ENCODE measurements at regions not wholly inside any gene's neighbourhood (a gene's known extent, or its start where the extent isn't known, plus 50 kb on each side); places are given as distances from the start of the nearest gene placed in this dataset.

DNA sequence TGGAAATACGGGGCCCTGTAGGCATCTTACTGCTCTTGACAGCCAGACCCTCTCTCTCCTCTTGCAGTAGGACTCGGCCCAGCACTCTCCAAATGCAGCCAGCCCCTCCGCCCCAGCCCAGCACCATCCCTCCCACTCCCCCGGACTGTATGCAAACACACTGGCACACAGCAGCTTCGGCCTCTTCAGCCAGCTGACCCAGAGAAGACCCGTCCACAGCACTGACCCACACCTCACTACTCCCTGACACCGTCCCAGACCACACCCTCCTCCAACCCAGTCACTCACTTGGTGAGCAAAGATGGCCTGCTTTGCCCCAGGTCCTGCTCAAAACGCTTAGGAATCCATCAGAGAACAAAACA lies 164.6 kb downstream of the IGLL1 start:
- in situ Hi-C loops (cut with HindIII; ENCODE audit: low sequenced_read_pairs) = no loop called here

DNA sequence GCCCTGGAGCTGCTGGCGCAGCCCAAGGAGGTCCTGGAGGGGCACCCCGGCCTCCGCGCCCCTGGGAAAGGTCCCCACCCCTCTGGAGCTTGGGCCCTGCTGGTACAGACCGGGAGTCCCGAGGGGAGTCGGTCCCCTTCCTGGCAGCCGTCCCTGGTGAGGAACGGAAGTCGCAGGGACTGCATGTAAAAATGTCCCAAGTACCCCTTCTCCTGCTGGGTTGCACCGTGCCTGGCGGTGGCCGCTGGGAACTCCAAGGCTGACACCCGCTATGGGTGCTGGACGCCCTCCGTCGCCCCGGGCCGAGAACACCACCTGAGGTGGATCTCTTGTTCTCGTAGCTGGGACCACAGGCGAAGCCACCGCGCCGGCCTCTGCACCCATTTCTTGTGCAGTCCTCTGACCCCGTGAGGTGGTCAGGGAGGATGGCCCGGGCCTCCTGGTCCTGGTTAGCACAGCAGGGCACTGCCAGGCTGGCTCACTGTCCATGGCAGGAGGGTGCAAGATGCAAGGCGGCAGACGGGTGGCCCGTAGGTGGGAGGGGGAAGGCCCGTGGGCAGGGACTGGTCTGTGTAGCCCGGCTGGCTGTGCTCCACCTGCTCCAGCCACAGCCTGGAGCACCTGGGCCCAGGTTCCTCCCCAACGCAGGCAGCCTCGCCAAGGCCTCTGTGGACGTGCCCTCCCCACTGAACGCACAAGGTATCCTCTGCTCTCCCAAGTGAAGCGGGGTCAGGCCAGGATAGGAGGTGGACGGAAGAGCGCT lies 165.2 kb downstream of the IGLL1 start:
- TF ChIP-seq, protein P1, sequence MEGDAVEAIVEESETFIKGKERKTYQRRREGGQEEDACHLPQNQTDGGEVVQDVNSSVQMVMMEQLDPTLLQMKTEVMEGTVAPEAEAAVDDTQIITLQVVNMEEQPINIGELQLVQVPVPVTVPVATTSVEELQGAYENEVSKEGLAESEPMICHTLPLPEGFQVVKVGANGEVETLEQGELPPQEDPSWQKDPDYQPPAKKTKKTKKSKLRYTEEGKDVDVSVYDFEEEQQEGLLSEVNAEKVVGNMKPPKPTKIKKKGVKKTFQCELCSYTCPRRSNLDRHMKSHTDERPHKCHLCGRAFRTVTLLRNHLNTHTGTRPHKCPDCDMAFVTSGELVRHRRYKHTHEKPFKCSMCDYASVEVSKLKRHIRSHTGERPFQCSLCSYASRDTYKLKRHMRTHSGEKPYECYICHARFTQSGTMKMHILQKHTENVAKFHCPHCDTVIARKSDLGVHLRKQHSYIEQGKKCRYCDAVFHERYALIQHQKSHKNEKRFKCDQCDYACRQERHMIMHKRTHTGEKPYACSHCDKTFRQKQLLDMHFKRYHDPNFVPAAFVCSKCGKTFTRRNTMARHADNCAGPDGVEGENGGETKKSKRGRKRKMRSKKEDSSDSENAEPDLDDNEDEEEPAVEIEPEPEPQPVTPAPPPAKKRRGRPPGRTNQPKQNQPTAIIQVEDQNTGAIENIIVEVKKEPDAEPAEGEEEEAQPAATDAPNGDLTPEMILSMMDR (IDR thresholded peaks at IDR 0.05; ENCODE audit: low read depth, low read length) = no peak
- DNase-seq (ENCODE audit: low read depth, low spot score) = no peak
- H3K4me3 ChIP-seq (ENCODE audit: low read depth, low read length) = no peak overlapping the region
- in situ Hi-C loops (cut with HindIII; ENCODE audit: low sequenced_read_pairs) = no loop called here

More for the DNA sequence above, 164.6 kb downstream of the IGLL1 start:
- no peak for DNase-seq (ENCODE audit: low read depth, low spot score)
- H3K4me3 ChIP-seq (ENCODE audit: low read depth, low read length) = no peak overlapping the region
- TF ChIP-seq, protein P1 (IDR thresholded peaks at IDR 0.05; ENCODE audit: low read depth, low read length) = no peak

DNA sequence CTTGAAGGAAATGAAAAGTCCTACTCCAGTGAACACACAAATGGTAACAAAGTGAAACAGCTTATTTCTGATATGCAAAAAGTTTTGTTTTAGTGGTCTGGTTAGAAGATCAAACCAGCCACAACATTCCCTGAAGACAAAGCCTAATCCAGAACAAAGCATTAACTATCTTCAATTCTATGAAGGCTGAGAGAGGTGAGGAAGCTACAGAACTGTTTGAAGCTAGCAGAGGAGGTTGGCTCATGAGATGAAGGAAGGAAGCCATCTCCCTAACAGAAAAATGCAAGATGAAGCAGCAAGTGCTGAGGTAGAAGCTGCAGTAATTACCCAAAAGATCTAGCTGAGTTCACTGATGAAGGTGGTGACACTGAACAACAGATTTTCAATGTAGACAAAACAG lies 168.4 kb downstream of the IGLL1 start:
- TF ChIP-seq, protein P1 (IDR thresholded peaks at IDR 0.05; ENCODE audit: low read depth, low read length) = no peak
- no peak for DNase-seq (ENCODE audit: low read depth, low spot score)
- in situ Hi-C loops (cut with HindIII; ENCODE audit: low sequenced_read_pairs) = no loop called here
- no peak overlapping the region for H3K4me3 ChIP-seq (ENCODE audit: low read depth, low read length)

DNA sequence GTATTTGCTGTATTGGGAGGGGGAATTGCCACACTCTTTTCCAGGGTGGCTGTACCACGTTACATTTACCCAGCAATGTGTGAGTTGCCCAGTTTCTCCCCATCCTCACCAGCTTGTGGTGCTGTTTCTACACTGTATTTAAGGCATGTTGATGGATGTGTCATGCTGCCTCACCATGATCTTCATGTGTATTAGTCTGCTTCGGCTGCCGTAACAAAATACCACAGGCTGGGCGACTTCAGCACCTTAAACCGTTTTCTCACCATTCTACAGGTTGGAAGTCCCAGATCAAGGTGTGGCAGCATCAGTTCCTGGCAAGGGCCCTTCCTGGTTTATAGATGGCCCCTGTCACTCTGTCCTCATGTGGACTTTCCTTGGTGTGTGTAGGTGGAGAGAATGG lies 169.7 kb downstream of the IGLL1 start:
- in situ Hi-C loops (cut with HindIII; ENCODE audit: low sequenced_read_pairs) = no loop called here
- no peak overlapping the region for H3K4me3 ChIP-seq (ENCODE audit: low read depth, low read length)
- TF ChIP-seq, protein P1 (IDR thresholded peaks at IDR 0.05; ENCODE audit: low read depth, low read length) = no peak
- DNase-seq (ENCODE audit: low read depth, low spot score) = no peak

DNA sequence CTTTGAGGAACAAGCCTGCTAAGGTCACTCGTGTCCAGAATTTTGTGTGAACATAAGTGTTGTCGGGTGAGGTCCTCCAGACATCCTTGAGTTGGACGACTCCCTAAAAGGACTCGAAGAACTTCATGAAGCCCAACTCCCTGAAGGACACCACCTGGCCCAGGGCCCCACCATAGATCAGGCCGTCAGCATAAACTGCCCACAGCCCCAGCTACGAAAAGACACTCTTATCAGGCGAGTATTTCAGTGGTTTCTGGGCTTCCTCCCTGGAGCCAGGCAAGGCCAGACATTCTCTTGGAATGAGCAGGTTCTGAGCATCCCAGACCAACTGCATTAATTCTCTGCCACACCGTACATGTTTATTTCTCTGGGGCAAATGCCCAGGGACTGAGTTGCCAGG lies 170.1 kb downstream of the IGLL1 start:
- DNase-seq (ENCODE audit: low read depth, low spot score) = no peak
- no peak overlapping the region for H3K4me3 ChIP-seq (ENCODE audit: low read depth, low read length)
- in situ Hi-C loops (cut with HindIII; ENCODE audit: low sequenced_read_pairs) = no loop called here
- TF ChIP-seq, protein P1 (IDR thresholded peaks at IDR 0.05; ENCODE audit: low read depth, low read length) = no peak

DNA sequence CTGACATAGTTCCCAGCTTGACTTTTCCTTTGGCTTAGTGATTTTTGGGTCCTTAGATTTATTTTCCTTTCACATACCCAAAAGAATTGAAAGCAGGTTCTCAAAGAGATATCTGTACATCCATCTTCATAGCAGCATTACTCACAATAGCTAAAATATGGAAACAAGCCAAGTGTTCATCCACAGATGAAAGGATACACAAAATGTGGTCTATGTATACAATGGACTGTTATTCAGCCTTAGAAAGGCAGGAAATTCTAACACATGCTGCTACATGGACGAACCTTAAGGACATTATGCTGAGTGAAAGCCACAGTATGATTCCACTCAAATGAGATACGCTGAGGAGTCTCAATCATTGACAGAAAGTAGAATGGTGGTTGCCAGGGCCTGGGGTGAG lies 171.8 kb downstream of the IGLL1 start:
- TF ChIP-seq, protein P1 (IDR thresholded peaks at IDR 0.05; ENCODE audit: low read depth, low read length) = no peak
- no peak overlapping the region for H3K4me3 ChIP-seq (ENCODE audit: low read depth, low read length)
- DNase-seq (ENCODE audit: low read depth, low spot score) = no peak
- in situ Hi-C loops (cut with HindIII; ENCODE audit: low sequenced_read_pairs) = no loop called here
